Prostate gland (tissue), 2 donors: ENCODE measurements at regions not wholly inside any gene's neighbourhood (a gene's known extent, or its start where the extent isn't known, plus 50 kb on each side); places are given as distances from the start of the nearest gene placed in this dataset.

ENCODE experiments used
- DNase-seq: peaks from one replicate; pipeline ENCODE4 v3.0.0-alpha.2; 2019; ENCODE audit warnings: low spot score
- H3K27ac ChIP-seq, 2 donors: fragments of 200-600 bp; sonication (generic); 2 replicates each; pipeline ENCODE4 v1.5.1; 2017 to 2019
- H3K27me3 ChIP-seq: fragments of 200-600 bp; sonication (generic); replicated peaks from 2 replicates; pipeline ENCODE4 v1.5.1; 2019; ENCODE audit not compliant: insufficient read depth
- H3K36me3 ChIP-seq, 2 donors: fragments of 200-600 bp; sonication (generic); 1 replicate in 1 of 2; 2 replicates in 1 of 2; pipeline versions ENCODE4 v1.5.1 to v1.8.1; 2017 to 2019
- H3K4me1 ChIP-seq: fragments of 200-600 bp; sonication (generic); replicated peaks from 2 replicates; pipeline ENCODE4 v1.5.1; 2019
- H3K4me3 ChIP-seq, 2 donors: fragments of 200-600 bp; sonication (generic); 2 replicates each; pipeline ENCODE4 v1.5.1; 2017 to 2019
- H3K9me3 ChIP-seq: fragments of 200-600 bp; sonication (generic); 2 replicates; pipeline ENCODE4 v1.5.1; 2017
- POLR2A ChIP-seq: fragments of 450-650 bp; IDR thresholded peaks from one replicate; pipeline ENCODE4 v1.6.1; 2016; ENCODE audit warnings: antibody characterized with exemption, mild to moderate bottlenecking
- POLR2AphosphoS5 ChIP-seq: sonication (generic); formaldehyde crosslinking; IDR thresholded peaks from one replicate; pipeline ENCODE4 v1.6.1; 2017; ENCODE audit warnings: antibody characterized with exemption
- WGBS: methylation state at CpG from one replicate; pipeline ENCODE4 v1.1.5; 2018; 5-methylcytosine and 5-hydroxymethylcytosine counted together
- intact Hi-C: fragments of 100-400 bp; cut with DNase I; formaldehyde crosslinking; loops from one replicate; pipeline ENCODE4 v1.14.2; 2022
- TF ChIP-seq, protein P1 (sequence below), 4 experiments: fragments of 200-600 bp in 2 of 4; fragments of 450-650 bp in 2 of 4; sonication (generic) in 2 of 4; IDR thresholded peaks; 1 replicate in 3 of 4; 2 replicates in 1 of 4; pipeline ENCODE4 v1.5.1; 2016 to 2019; ENCODE audit warnings: antibody characterized with exemption in 4 of 4, mild to moderate bottlenecking in 2 of 4, moderate library complexity in 2 of 4

DNA sequence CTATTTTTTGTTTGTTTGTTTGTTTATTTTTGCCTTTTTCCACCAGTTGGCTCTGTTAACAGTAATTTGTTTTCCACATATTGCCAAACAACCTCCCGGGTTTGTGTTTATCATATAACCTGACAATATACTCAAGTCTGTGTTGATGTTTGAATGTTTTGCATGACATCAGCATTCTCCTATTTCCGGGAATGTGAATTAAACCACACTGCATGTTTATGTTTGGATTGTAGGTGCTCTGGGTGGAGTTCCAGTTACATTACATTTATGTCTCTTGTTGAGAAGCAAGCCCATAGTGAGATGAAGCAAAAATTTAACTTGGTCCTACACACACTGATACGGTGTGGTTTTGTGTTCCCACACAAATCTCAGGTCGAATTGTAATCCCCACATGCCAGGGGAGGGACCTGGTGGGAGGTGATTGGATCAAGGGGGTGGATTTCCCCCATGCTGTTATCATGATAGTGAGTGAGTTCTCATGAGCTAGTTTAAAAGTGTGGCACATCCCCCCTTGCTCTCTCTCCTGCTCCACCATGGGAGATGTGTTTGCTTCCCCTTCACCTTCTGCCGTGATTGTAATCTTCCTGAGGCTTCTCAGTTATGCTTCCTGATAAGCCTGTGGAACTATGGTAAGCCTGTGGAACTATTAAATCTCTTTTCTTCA, 54.4 kb upstream of the CLNK start:
- TF ChIP-seq POLR2AphosphoS5 (no peak), POLR2A (no peak)
- TF ChIP-seq, protein P1, sequence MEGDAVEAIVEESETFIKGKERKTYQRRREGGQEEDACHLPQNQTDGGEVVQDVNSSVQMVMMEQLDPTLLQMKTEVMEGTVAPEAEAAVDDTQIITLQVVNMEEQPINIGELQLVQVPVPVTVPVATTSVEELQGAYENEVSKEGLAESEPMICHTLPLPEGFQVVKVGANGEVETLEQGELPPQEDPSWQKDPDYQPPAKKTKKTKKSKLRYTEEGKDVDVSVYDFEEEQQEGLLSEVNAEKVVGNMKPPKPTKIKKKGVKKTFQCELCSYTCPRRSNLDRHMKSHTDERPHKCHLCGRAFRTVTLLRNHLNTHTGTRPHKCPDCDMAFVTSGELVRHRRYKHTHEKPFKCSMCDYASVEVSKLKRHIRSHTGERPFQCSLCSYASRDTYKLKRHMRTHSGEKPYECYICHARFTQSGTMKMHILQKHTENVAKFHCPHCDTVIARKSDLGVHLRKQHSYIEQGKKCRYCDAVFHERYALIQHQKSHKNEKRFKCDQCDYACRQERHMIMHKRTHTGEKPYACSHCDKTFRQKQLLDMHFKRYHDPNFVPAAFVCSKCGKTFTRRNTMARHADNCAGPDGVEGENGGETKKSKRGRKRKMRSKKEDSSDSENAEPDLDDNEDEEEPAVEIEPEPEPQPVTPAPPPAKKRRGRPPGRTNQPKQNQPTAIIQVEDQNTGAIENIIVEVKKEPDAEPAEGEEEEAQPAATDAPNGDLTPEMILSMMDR (IDR thresholded peaks at IDR 0.05), result no peak
- WGBS, result 78% methylated on average over 5 of the region's 5 CpGs
- H3K36me3 ChIP-seq, result no peaks in the 10 kb centered on the region
- intact Hi-C loops, result no loop called here
- no peaks in the 10 kb centered on the region for H3K4me1 ChIP-seq
- no peaks in the 10 kb centered on the region for H3K9me3 ChIP-seq
- no peak overlapping the region for H3K4me3 ChIP-seq
- no peak overlapping the region for H3K27ac ChIP-seq
- H3K27me3 ChIP-seq, result no peaks in the 10 kb centered on the region
- no peak for DNase-seq

DNA sequence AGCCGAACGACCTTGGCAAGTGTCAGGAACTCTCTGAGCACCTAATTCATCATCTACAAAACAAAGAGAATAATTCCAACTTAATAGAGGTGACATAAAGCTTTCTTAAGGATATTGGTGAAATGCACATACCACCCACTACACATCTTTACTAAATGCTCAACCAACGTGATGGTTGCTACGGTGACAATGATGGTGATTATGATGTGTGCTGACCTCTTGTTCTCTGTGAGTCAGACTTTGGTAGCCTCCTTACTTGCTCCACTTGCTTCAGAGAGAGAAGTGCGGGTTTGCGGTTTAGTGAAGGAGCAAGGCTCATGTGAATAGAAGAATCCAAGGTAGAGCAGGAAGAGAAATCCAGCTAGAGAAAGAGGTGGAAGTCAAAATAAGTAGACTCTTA, 52.8 kb upstream of the CLNK start:
- no peaks in the 10 kb centered on the region for H3K36me3 ChIP-seq
- H3K27ac ChIP-seq, result no peak overlapping the region
- intact Hi-C loops, result no loop called here
- TF ChIP-seq POLR2A (no peak), POLR2AphosphoS5 (no peak)
- TF ChIP-seq, protein P1 (IDR thresholded peaks at IDR 0.05), result no peak
- H3K27me3 ChIP-seq, result no peaks in the 10 kb centered on the region
- H3K4me1 ChIP-seq, result no peaks in the 10 kb centered on the region
- no peak overlapping the region for H3K4me3 ChIP-seq
- DNase-seq, result no peak
- 66% methylated on average over 6 of the region's 6 CpGs for WGBS
- H3K9me3 ChIP-seq, result no peaks in the 10 kb centered on the region

DNA sequence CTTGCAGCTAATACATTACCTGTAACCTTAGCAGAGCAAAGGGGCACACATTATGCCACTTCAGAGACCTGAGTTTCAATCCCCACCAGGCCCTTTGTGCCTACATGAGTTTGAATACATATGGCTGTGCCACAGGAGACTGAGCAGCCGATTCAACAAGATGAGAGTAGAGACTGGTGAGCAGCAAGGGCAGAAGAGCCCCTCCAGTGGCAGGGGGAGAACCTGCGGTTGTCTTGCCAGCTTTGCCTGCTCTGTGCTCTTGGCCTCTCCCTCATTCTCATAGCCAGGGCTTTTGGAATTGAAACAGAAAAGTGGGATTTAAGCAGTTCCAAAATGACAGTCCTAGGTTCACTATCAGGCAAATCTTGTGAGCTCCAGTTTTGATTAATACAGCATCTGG, 52.3 kb upstream of the CLNK start:
- Histone ChIP-seq H3K9me3 (no peaks in the 10 kb centered on the region), H3K27ac (no peak overlapping the region), H3K4me1 (no peaks in the 10 kb centered on the region), H3K36me3 (no peaks in the 10 kb centered on the region), H3K27me3 (no peaks in the 10 kb centered on the region), H3K4me3 (no peak overlapping the region)
- TF ChIP-seq POLR2A, result no peak
- no peak for TF ChIP-seq POLR2AphosphoS5
- TF ChIP-seq, protein P1 (IDR thresholded peaks at IDR 0.05), result no peak
- intact Hi-C loops, result no loop called here
- WGBS, result 91% methylated on average over 2 of the region's 2 CpGs
- no peak for DNase-seq

DNA sequence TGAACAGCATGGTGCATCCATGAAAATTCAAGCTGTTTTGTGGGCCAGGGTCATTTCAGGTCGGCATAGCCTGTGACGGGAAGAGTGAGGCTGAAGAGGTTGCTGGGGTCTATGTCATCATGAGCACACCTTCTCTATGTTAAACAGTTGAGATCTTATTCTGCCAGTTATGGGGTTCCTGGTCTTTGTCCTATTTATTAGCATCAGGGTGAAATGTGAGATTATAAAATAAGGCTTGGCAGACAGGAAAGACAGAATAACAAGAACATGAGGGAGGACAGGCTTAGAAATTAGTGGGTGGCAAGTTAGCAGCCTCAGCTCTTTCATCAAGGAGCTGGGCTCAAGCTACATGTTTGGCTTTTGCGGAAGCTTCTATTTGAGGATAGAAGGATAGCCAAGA, 51.7 kb upstream of the CLNK start:
- H3K4me1 ChIP-seq, result no peaks in the 10 kb centered on the region
- DNase-seq, result no peak
- H3K36me3 ChIP-seq, result no peaks in the 10 kb centered on the region
- 90% methylated on average over 3 of the region's 3 CpGs for WGBS
- H3K4me3 ChIP-seq, result no peak overlapping the region
- intact Hi-C loops, result no loop called here
- H3K27ac ChIP-seq, result no peak overlapping the region
- TF ChIP-seq POLR2A (no peak), POLR2AphosphoS5 (no peak)
- TF ChIP-seq, protein P1 (IDR thresholded peaks at IDR 0.05), result no peak
- H3K9me3 ChIP-seq, result no peaks in the 10 kb centered on the region
- H3K27me3 ChIP-seq, result no peaks in the 10 kb centered on the region

DNA sequence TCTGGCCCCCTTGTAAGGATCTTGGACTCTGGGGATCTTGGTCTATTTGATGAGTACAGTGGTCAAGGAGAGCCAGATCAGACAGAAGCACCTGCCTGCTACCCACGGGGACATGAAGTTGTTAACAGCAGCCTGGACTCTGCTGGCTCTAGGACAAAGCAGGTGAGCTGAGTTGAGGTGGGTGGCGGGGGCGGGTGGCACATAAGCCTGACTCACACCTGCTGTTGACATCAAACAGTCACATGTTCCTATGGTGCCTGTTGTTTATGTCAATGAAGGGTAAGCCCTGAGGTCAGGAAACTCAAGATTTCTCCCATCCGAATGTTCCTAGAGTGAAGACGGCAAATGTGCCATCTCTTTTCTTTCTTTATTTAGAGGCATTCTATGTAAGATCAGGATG, 50.1 kb upstream of the CLNK start:
- no peaks in the 10 kb centered on the region for H3K4me1 ChIP-seq
- no peak for TF ChIP-seq POLR2AphosphoS5
- no peak for TF ChIP-seq POLR2A
- TF ChIP-seq, protein P1 (IDR thresholded peaks at IDR 0.05), result no peak
- intact Hi-C loops, result no loop called here
- no peak for DNase-seq
- H3K9me3 ChIP-seq, result no peaks in the 10 kb centered on the region
- H3K36me3 ChIP-seq, result no peaks in the 10 kb centered on the region
- H3K27me3 ChIP-seq, result no peaks in the 10 kb centered on the region
- 89% methylated on average over 5 of the region's 5 CpGs for whole genome bisulfite sequencing
- no peak overlapping the region for H3K27ac ChIP-seq
- no peak overlapping the region for H3K4me3 ChIP-seq
